NK-92 treated with Interleukin-12 subunit alpha and Interleukin-12 subunit beta, amount 100 ng/mL, for 24 hours (cell line): ENCODE measurements at regions not wholly inside any gene's neighbourhood (a gene's known extent, or its start where the extent isn't known, plus 50 kb on each side); places are given as distances from the start of the nearest gene placed in this dataset.
"Not testable (repeated sequence)": the region's sequence is repeated elsewhere in the genome, so short reads cannot be mapped to it uniquely, and the experiment has no call there.

Source experiments
- DNase-seq: peaks from one replicate; lab custom pipeline; 2025; lab: John Stamatoyannopoulos, UW

- no peak for DNase-seq
Observed at GRCh38 chr12:13347241-13348043, 150.9 kb downstream of the EMP1 start.

- no peak for DNase-seq
Observed at GRCh38 chr12:13345722-13346121, 149.2 kb downstream of the EMP1 start.

- no peak for DNase-seq
Observed at GRCh38 chr12:13343375-13343774, 146.8 kb downstream of the EMP1 start.

GRCh38 chr12:13342971-13343370 is 146.4 kb downstream of the EMP1 start:
- no peak for DNase-seq

GRCh38 chr12:13340149-13340548 is 143.6 kb downstream of the EMP1 start:
- no peak for DNase-seq

GRCh38 chr12:13339538-13339937 is 143.0 kb downstream of the EMP1 start:
- no peak for DNase-seq

GRCh38 chr12:13339091-13339490 is 142.6 kb downstream of the EMP1 start:
- DNase-seq, result no peak

- DNase-seq, result no peak
Observed at GRCh38 chr12:13337791-13338190, 141.3 kb downstream of the EMP1 start.

- DNase-seq, result no peak
Observed at GRCh38 chr12:13336216-13336615, 139.7 kb downstream of the EMP1 start.

- DNase-seq, result no peak
Observed at GRCh38 chr12:13328535-13328934, 132.0 kb downstream of the EMP1 start.

- DNase-seq, result no peak
Observed at GRCh38 chr12:13326076-13326475, 129.6 kb downstream of the EMP1 start.

- DNase-seq, result not testable (repeated sequence)
Observed at GRCh38 chr12:13325037-13325436, 128.5 kb downstream of the EMP1 start.

GRCh38 chr12:13318231-13319015 is 121.9 kb downstream of the EMP1 start:
- no peak for DNase-seq

- DNase-seq, result no peak
Observed at GRCh38 chr12:13316587-13317246, 120.2 kb downstream of the EMP1 start.

GRCh38 chr12:13313886-13314285 is 117.4 kb downstream of the EMP1 start:
- no peak for DNase-seq

GRCh38 chr12:13311551-13311950 is 115.0 kb downstream of the EMP1 start:
- DNase-seq, result no peak

- no peak for DNase-seq
Observed at GRCh38 chr12:13307143-13307816, 110.8 kb downstream of the EMP1 start.

GRCh38 chr12:13304924-13305323 is 108.4 kb downstream of the EMP1 start:
- no peak for DNase-seq

- DNase-seq, result no peak
Observed at GRCh38 chr12:13299457-13299856, 102.9 kb downstream of the EMP1 start.

- DNase-seq, result no peak
Observed at GRCh38 chr12:13293096-13293495, 96.6 kb downstream of the EMP1 start.

GRCh38 chr12:13289653-13290289 is 93.2 kb downstream of the EMP1 start:
- no peak for DNase-seq
